KMS-11 (cell line): ENCODE measurements at regions not wholly inside any gene's neighbourhood (a gene's known extent, or its start where the extent isn't known, plus 50 kb on each side); places are given as distances from the start of the nearest gene placed in this dataset.

Source experiments
- H2AFZ ChIP-seq: fragments of 200-600 bp; sonication (generic); 2 replicates; pipeline ENCODE4 v1.6.1; 2016; ENCODE audit warnings: antibody characterized with exemption, mixed run types, low read depth
- H3K27ac ChIP-seq: fragments of 200-600 bp; sonication (generic); 2 replicates; pipeline ENCODE4 v1.6.1; 2016; ENCODE audit warnings: mild to moderate bottlenecking, mixed run types
- H3K27me3 ChIP-seq: fragments of 200-600 bp; sonication (generic); 2 replicates; pipeline ENCODE4 v1.6.1; 2017; ENCODE audit warnings: mild to moderate bottlenecking, low read depth, mixed run types, moderate library complexity; ENCODE audit not compliant: insufficient read depth
- H3K36me3 ChIP-seq: fragments of 200-600 bp; sonication (generic); 2 replicates; pipeline ENCODE4 v1.6.1; 2017; ENCODE audit warnings: mild to moderate bottlenecking, mixed run types; ENCODE audit not compliant: insufficient read depth
- H3K4me1 ChIP-seq: fragments of 200-600 bp; sonication (generic); 2 replicates; pipeline ENCODE4 v1.6.1; 2016; ENCODE audit warnings: mild to moderate bottlenecking, low read depth, mixed run types; ENCODE audit not compliant: poor library complexity, severe bottlenecking
- H3K4me2 ChIP-seq: fragments of 200-600 bp; sonication (generic); 2 replicates; pipeline ENCODE4 v1.7.0; 2016; ENCODE audit warnings: mild to moderate bottlenecking, mixed run types
- H3K4me3 ChIP-seq: fragments of 200-600 bp; sonication (generic); IDR thresholded peaks from 2 replicates; pipeline ENCODE4 v1.6.1; 2017; ENCODE audit warnings: low read depth, low read length, mixed read lengths; ENCODE audit not compliant: insufficient read depth
- H3K79me2 ChIP-seq: fragments of 200-600 bp; sonication (generic); 2 replicates; pipeline ENCODE4 v1.6.1; 2016; ENCODE audit warnings: low read depth, mixed run types; ENCODE audit not compliant: insufficient read depth
- H3K9ac ChIP-seq: fragments of 200-600 bp; sonication (generic); 2 replicates; pipeline ENCODE4 v1.6.1; 2016; ENCODE audit warnings: mild to moderate bottlenecking, mixed run types
- H4K20me1 ChIP-seq: fragments of 200-600 bp; sonication (generic); 2 replicates; pipeline ENCODE4 v1.6.1; 2016; ENCODE audit warnings: mild to moderate bottlenecking, mixed run types; ENCODE audit not compliant: insufficient read depth
- CTCF ChIP-seq: fragments of 200-600 bp; sonication (generic); conservative IDR thresholded peaks from 2 replicates; pipeline ENCODE4 v1.6.1; 2017; ENCODE audit warnings: low read depth, mild to moderate bottlenecking, antibody characterized with exemption, low read length, moderate library complexity, mixed read lengths

DNA sequence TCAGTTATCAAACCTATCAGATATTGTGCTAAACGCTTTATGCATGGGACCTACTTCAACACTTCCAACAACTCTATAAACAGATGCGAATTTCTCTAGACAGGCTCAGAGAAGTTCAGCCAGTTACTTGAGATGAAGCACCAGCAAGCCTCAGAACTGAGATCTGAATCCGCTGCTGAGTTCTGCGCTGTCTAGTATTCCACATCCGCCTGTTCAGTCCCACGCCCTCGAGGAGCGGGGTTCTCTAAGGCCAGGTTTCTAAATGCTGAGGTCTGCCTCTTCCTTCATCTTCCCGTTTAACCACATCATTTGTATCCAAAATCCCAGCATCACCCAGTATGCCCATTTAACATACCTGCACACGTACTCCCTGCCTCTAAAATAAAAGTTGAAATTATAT lies 297.8 kb upstream of the ZNF32 start:
- Histone ChIP-seq H3K4me2 (no peak overlapping the region), H3K4me1 (no peaks in the 10 kb centered on the region), H3K27ac (no peak overlapping the region), H4K20me1 (no peaks in the 10 kb centered on the region), H3K9ac (no peak overlapping the region), H2AFZ (no peak overlapping the region), H3K27me3 (no peaks in the 10 kb centered on the region), H3K4me3 (no peak overlapping the region), H3K36me3 (no peaks in the 10 kb centered on the region), H3K79me2 (no peaks in the 10 kb centered on the region)
- TF ChIP-seq CTCF = no peak

GRCh38 chr10:43945908-43946307 lies 297.2 kb upstream of the ZNF32 start:
- no peaks in the 10 kb centered on the region for H3K27me3 ChIP-seq
- TF ChIP-seq CTCF = no peak
- H3K4me3 ChIP-seq = no peak overlapping the region
- H2AFZ ChIP-seq = no peak overlapping the region
- H3K36me3 ChIP-seq = no peaks in the 10 kb centered on the region
- no peaks in the 10 kb centered on the region for H3K79me2 ChIP-seq
- no peak overlapping the region for H3K27ac ChIP-seq
- H3K4me1 ChIP-seq = no peaks in the 10 kb centered on the region
- no peak overlapping the region for H3K4me2 ChIP-seq
- H4K20me1 ChIP-seq = no peaks in the 10 kb centered on the region
- H3K9ac ChIP-seq = no peak overlapping the region

GRCh38 chr10:43945094-43945730 lies 296.5 kb upstream of the ZNF32 start:
- H3K4me2 ChIP-seq = no peak overlapping the region
- no peak for TF ChIP-seq CTCF

GRCh38 chr10:43944381-43945093 lies 295.9 kb upstream of the ZNF32 start:
- no peak overlapping the region for H2AFZ ChIP-seq
- H3K4me3 ChIP-seq = no peak overlapping the region
- H3K9ac ChIP-seq = no peak overlapping the region
- no peaks in the 10 kb centered on the region for H4K20me1 ChIP-seq
- H3K4me1 ChIP-seq = no peaks in the 10 kb centered on the region
- H3K79me2 ChIP-seq = no peaks in the 10 kb centered on the region
- H3K27me3 ChIP-seq = no peaks in the 10 kb centered on the region
- H3K36me3 ChIP-seq = no peaks in the 10 kb centered on the region
- TF ChIP-seq CTCF = no peak
- no peak overlapping the region for H3K27ac ChIP-seq
- H3K4me2 ChIP-seq = no peak overlapping the region

More at GRCh38 chr10:43945094-43945730, 296.5 kb upstream of the ZNF32 start:
- Histone ChIP-seq H3K36me3 (no peaks in the 10 kb centered on the region), H3K27ac (no peak overlapping the region), H3K4me1 (no peaks in the 10 kb centered on the region), H3K4me3 (no peak overlapping the region), H4K20me1 (no peaks in the 10 kb centered on the region), H3K9ac (no peak overlapping the region), H2AFZ (no peak overlapping the region), H3K27me3 (no peaks in the 10 kb centered on the region), H3K79me2 (no peaks in the 10 kb centered on the region)
